IPS-15b (cell line): ENCODE measurements at regions not wholly inside any gene's neighbourhood (a gene's known extent, or its start where the extent isn't known, plus 50 kb on each side); places are given as distances from the start of the nearest gene placed in this dataset.

ENCODE experiments used
- H3K27me3 ChIP-seq: one replicate; pipeline ENCODE4 v1.6.1; 2013; ENCODE audit warnings: low read length; ENCODE audit not compliant: control insufficient read depth, insufficient read depth
- H3K36me3 ChIP-seq: one replicate; pipeline ENCODE4 v1.6.1; 2013; ENCODE audit warnings: low read length; ENCODE audit not compliant: control insufficient read depth, insufficient read depth
- H3K4me1 ChIP-seq: one replicate; pipeline ENCODE4 v1.6.1; 2013; ENCODE audit warnings: mild to moderate bottlenecking, low read length; ENCODE audit not compliant: control insufficient read depth, insufficient read depth
- H3K4me3 ChIP-seq: one replicate; pipeline ENCODE4 v1.5.1; 2013; ENCODE audit warnings: low read depth, low read length
- H3K9ac ChIP-seq: one replicate; pipeline ENCODE4 v1.6.1; 2013; ENCODE audit warnings: low read depth, mild to moderate bottlenecking, low read length
- H3K9me3 ChIP-seq: one replicate; pipeline ENCODE4 v1.6.1; 2013; ENCODE audit warnings: mild to moderate bottlenecking, low read length; ENCODE audit not compliant: control insufficient read depth, insufficient read depth

GRCh38 chr14:98594156-98594555, 677.8 kb downstream of the BCL11B start:
- no peak overlapping the region for H3K9ac ChIP-seq
- no peaks in the 10 kb centered on the region for H3K27me3 ChIP-seq
- no peak overlapping the region for H3K4me3 ChIP-seq
- H3K4me1 ChIP-seq, result no peaks in the 10 kb centered on the region
- H3K9me3 ChIP-seq, result no peaks in the 10 kb centered on the region
- no peaks in the 10 kb centered on the region for H3K36me3 ChIP-seq

GRCh38 chr14:98598576-98598975, 673.4 kb downstream of the BCL11B start:
- Histone ChIP-seq H3K27me3 (no peaks in the 10 kb centered on the region), H3K9me3 (no peaks in the 10 kb centered on the region), H3K36me3 (no peaks in the 10 kb centered on the region), H3K9ac (no peak overlapping the region), H3K4me3 (no peak overlapping the region), H3K4me1 (no peaks in the 10 kb centered on the region)

GRCh38 chr14:98599082-98599481, 672.9 kb downstream of the BCL11B start:
- H3K9me3 ChIP-seq, result no peaks in the 10 kb centered on the region
- no peak overlapping the region for H3K4me3 ChIP-seq
- no peak overlapping the region for H3K9ac ChIP-seq
- H3K27me3 ChIP-seq, result no peaks in the 10 kb centered on the region
- H3K4me1 ChIP-seq, result no peaks in the 10 kb centered on the region
- no peaks in the 10 kb centered on the region for H3K36me3 ChIP-seq

GRCh38 chr14:98602983-98603382, 669.0 kb downstream of the BCL11B start:
- Histone ChIP-seq H3K4me3 (no peak overlapping the region), H3K9me3 (no peaks in the 10 kb centered on the region), H3K27me3 (no peaks in the 10 kb centered on the region), H3K4me1 (no peaks in the 10 kb centered on the region), H3K9ac (no peak overlapping the region), H3K36me3 (no peaks in the 10 kb centered on the region)

GRCh38 chr14:98605043-98605442, 667.0 kb downstream of the BCL11B start:
- H3K36me3 ChIP-seq, result no peaks in the 10 kb centered on the region
- no peaks in the 10 kb centered on the region for H3K27me3 ChIP-seq
- no peaks in the 10 kb centered on the region for H3K9me3 ChIP-seq
- H3K9ac ChIP-seq, result no peak overlapping the region
- H3K4me1 ChIP-seq, result no peaks in the 10 kb centered on the region
- no peak overlapping the region for H3K4me3 ChIP-seq

GRCh38 chr14:98606041-98606640, 665.9 kb downstream of the BCL11B start:
- Histone ChIP-seq H3K27me3 (no peaks in the 10 kb centered on the region), H3K4me3 (no peak overlapping the region)

GRCh38 chr14:98606816-98607215, 665.2 kb downstream of the BCL11B start:
- Histone ChIP-seq H3K9me3 (no peaks in the 10 kb centered on the region), H3K4me1 (no peaks in the 10 kb centered on the region), H3K4me3 (no peak overlapping the region), H3K9ac (no peak overlapping the region), H3K36me3 (no peaks in the 10 kb centered on the region), H3K27me3 (no peaks in the 10 kb centered on the region)

More at GRCh38 chr14:98606041-98606640, 665.9 kb downstream of the BCL11B start:
- H3K4me1 ChIP-seq, result no peaks in the 10 kb centered on the region
- no peaks in the 10 kb centered on the region for H3K9me3 ChIP-seq
- H3K36me3 ChIP-seq, result no peaks in the 10 kb centered on the region
- no peak overlapping the region for H3K9ac ChIP-seq

- Histone ChIP-seq H3K36me3 (no peaks in the 10 kb centered on the region), H3K9me3 (no peaks in the 10 kb centered on the region), H3K4me1 (no peaks in the 10 kb centered on the region), H3K4me3 (no peak overlapping the region), H3K9ac (no peak overlapping the region), H3K27me3 (no peaks in the 10 kb centered on the region)
Observed at GRCh38 chr14:98607341-98607910, 664.6 kb downstream of the BCL11B start.

- Histone ChIP-seq H3K4me1 (no peaks in the 10 kb centered on the region), H3K4me3 (no peak overlapping the region), H3K27me3 (no peaks in the 10 kb centered on the region), H3K36me3 (no peaks in the 10 kb centered on the region), H3K9ac (no peak overlapping the region), H3K9me3 (no peaks in the 10 kb centered on the region)
Observed at GRCh38 chr14:98608071-98609060, 663.6 kb downstream of the BCL11B start.

GRCh38 chr14:98612434-98613200, 659.4 kb downstream of the BCL11B start:
- Histone ChIP-seq H3K9ac (no peak overlapping the region), H3K9me3 (no peaks in the 10 kb centered on the region), H3K36me3 (no peaks in the 10 kb centered on the region), H3K27me3 (no peaks in the 10 kb centered on the region), H3K4me3 (no peak overlapping the region), H3K4me1 (no peaks in the 10 kb centered on the region)

- Histone ChIP-seq H3K27me3 (no peaks in the 10 kb centered on the region), H3K4me1 (no peaks in the 10 kb centered on the region), H3K9ac (no peak overlapping the region), H3K4me3 (no peak overlapping the region), H3K36me3 (no peaks in the 10 kb centered on the region), H3K9me3 (no peaks in the 10 kb centered on the region)
Observed at GRCh38 chr14:98614741-98615140, 657.3 kb downstream of the BCL11B start.
